Endothelial cell of umbilical vein (primary cell): ENCODE measurements at regions not wholly inside any gene's neighbourhood (a gene's known extent, or its start where the extent isn't known, plus 50 kb on each side); places are given as distances from the start of the nearest gene placed in this dataset.

Experiments
- EZH2 ChIP-seq: IDR thresholded peaks from 2 replicates; pipeline ENCODE4 v1.6.1; 2012; ENCODE audit warnings: borderline replicate concordance, low read depth, mild to moderate bottlenecking, moderate library complexity, low read length, inconsistent platforms; ENCODE audit not compliant: severe bottlenecking
- FOS ChIP-seq: IDR thresholded peaks from 2 replicates; pipeline ENCODE4 v1.6.1; 2011; ENCODE audit warnings: mild to moderate bottlenecking, low read length, moderate library complexity, borderline replicate concordance; ENCODE audit not compliant: insufficient read depth
- GATA2 ChIP-seq: IDR thresholded peaks from 2 replicates; pipeline ENCODE4 v1.7.0; 2011; ENCODE audit warnings: low read depth, mild to moderate bottlenecking, moderate library complexity, mixed read lengths, low read length; ENCODE audit not compliant: insufficient read length, insufficient read depth
- MYC ChIP-seq: IDR thresholded peaks from one replicate; pipeline ENCODE4 v1.6.1; 2011; ENCODE audit warnings: mild to moderate bottlenecking, low read depth, low read length
- POLR2A ChIP-seq: IDR thresholded peaks from 2 replicates; pipeline ENCODE4 v1.6.1; 2012; ENCODE audit warnings: low read depth, mild to moderate bottlenecking, control low read depth, low read length
- POLR2AphosphoS5 ChIP-seq: IDR thresholded peaks from 2 replicates; pipeline ENCODE4 v1.6.1; 2012; ENCODE audit warnings: low read depth, mild to moderate bottlenecking, control low read depth, low read length, moderate library complexity; ENCODE audit not compliant: insufficient read depth
- TF ChIP-seq, protein P1 (sequence below), 2 donors: IDR thresholded peaks; 1 replicate in 1 of 2; 2 replicates in 1 of 2; pipeline ENCODE4 v1.5.1; 2011; ENCODE audit warnings: low read length in 2 of 2, mild to moderate bottlenecking in 2 of 2, moderate library complexity in 2 of 2, control low read depth in 1 of 2, inconsistent platforms in 1 of 2, low read depth in 1 of 2; ENCODE audit not compliant: insufficient read depth in 1 of 2; ENCODE audit errors: extremely low read depth in 1 of 2

DNA sequence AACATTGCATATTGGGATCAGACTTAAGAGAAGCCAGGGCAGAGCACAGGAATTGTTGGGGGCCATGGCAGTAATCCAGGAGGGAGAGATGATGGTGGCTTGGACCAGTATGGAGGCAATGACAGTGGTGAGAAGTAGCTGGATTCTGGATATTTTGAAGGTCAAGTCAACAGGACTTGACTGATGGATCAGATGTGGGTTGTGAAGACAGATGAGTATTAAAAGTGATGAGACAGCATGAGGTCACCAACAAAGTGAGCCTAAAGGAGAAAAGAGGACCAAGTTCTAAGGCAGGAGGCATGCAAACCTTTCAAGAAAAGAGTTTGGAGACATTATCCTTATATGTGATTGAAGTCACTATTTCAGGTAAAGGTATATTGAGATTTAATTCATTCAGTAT lies 56.6 kb upstream of the TIPARP start:
- TF ChIP-seq POLR2A (no peak), POLR2AphosphoS5 (no peak), GATA2 (no peak), EZH2 (no peak), FOS (no peak), MYC (no peak)
- TF ChIP-seq, protein P1, sequence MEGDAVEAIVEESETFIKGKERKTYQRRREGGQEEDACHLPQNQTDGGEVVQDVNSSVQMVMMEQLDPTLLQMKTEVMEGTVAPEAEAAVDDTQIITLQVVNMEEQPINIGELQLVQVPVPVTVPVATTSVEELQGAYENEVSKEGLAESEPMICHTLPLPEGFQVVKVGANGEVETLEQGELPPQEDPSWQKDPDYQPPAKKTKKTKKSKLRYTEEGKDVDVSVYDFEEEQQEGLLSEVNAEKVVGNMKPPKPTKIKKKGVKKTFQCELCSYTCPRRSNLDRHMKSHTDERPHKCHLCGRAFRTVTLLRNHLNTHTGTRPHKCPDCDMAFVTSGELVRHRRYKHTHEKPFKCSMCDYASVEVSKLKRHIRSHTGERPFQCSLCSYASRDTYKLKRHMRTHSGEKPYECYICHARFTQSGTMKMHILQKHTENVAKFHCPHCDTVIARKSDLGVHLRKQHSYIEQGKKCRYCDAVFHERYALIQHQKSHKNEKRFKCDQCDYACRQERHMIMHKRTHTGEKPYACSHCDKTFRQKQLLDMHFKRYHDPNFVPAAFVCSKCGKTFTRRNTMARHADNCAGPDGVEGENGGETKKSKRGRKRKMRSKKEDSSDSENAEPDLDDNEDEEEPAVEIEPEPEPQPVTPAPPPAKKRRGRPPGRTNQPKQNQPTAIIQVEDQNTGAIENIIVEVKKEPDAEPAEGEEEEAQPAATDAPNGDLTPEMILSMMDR (IDR thresholded peaks at IDR 0.05; ENCODE audit: extremely low read depth in 1 of 2, insufficient read depth in 1 of 2, low read depth in 1 of 2, low read length in 2 of 2), result no peak
